ENCODE measurements at regions not wholly inside any gene's neighbourhood (a gene's known extent, or its start where the extent isn't known, plus 50 kb on each side); places are given as distances from the start of the nearest gene placed in this dataset.

DNA sequence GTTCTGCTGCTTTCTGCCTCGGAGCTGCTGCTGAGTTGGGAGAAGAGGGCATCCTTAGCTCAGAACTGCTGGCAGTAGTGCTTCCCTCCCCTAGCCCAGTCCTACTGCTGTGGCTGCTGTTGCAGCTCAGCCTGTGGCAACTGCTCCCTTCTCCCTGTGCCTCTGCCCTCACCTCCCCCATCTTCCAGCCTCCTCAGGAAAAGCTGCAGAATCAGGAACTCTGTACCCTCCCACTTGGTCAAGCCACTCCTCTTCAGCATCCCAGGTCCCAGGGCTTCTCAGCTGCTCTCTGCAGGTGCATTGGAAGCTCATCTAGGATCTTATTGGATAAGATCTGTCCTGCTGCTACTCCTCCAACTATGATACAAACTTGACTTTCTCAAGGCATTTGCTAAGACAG, 316.7 kb downstream of the BRINP2 start:
- Histone ChIP-seq H3K4me1 (replicated peaks) (no peaks in the 10 kb centered on the region), H3K27me3 (replicated peaks; ENCODE audit: insufficient read depth) (no peaks in the 10 kb centered on the region), H3K27ac (no peak overlapping the region), H3K36me3 (no peaks in the 10 kb centered on the region), H3K4me3 (no peak overlapping the region), H3K9me3 (no peaks in the 10 kb centered on the region)
- TF ChIP-seq POLR2AphosphoS5 (IDR thresholded peaks at IDR 0.05): no peak
- TF ChIP-seq, protein P1, sequence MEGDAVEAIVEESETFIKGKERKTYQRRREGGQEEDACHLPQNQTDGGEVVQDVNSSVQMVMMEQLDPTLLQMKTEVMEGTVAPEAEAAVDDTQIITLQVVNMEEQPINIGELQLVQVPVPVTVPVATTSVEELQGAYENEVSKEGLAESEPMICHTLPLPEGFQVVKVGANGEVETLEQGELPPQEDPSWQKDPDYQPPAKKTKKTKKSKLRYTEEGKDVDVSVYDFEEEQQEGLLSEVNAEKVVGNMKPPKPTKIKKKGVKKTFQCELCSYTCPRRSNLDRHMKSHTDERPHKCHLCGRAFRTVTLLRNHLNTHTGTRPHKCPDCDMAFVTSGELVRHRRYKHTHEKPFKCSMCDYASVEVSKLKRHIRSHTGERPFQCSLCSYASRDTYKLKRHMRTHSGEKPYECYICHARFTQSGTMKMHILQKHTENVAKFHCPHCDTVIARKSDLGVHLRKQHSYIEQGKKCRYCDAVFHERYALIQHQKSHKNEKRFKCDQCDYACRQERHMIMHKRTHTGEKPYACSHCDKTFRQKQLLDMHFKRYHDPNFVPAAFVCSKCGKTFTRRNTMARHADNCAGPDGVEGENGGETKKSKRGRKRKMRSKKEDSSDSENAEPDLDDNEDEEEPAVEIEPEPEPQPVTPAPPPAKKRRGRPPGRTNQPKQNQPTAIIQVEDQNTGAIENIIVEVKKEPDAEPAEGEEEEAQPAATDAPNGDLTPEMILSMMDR (IDR thresholded peaks at IDR 0.05): no peak
- no peak for TF ChIP-seq POLR2A (IDR thresholded peaks at IDR 0.05)
- DNase-seq (ENCODE audit: low spot score): no peak
- 100% methylated on average over 1 of the region's 1 CpG for WGBS
- intact Hi-C loops (cut with DNase I): no loop called here

DNA sequence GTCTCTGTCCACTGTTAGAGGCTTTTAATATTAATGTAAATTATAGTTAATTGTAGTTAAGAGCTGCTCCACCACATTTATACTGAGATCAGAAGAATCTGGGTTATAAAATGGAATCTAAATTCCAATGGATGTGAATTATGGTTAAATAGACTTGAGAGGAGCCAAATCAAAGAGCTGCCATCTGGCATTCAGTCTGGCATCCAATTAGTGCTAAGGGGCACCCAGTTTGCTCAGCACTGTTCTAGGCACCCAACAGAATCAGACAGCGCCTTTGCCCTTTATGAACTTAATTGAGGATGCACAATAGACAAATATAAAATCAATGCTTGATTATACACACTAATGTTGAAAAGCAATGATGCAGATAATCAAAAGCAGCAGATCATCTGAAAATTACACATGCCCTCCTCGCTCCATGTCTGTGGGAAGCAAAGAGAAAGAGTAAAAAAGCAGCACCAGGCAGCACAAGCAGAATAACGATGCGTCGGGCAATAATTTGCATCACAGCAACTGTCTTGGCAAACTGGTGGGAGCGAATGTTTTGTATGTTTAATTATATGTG, 310.1 kb downstream of the BRINP2 start:
- H3K4me1 ChIP-seq (replicated peaks): no peaks in the 10 kb centered on the region
- H3K27ac ChIP-seq: no peak overlapping the region
- DNase-seq (ENCODE audit: low spot score): no peak
- no peak overlapping the region for H3K4me3 ChIP-seq
- 93% methylated on average over 6 of the region's 6 CpGs for WGBS
- H3K36me3 ChIP-seq: no peaks in the 10 kb centered on the region
- H3K9me3 ChIP-seq: no peaks in the 10 kb centered on the region
- H3K27me3 ChIP-seq (replicated peaks; ENCODE audit: insufficient read depth): no peaks in the 10 kb centered on the region
- intact Hi-C loops (cut with DNase I): no loop called here
- TF ChIP-seq, protein P1 (IDR thresholded peaks at IDR 0.05): no peak
- TF ChIP-seq POLR2AphosphoS5 (IDR thresholded peaks at IDR 0.05) (no peak), POLR2A (IDR thresholded peaks at IDR 0.05) (no peak)

DNA sequence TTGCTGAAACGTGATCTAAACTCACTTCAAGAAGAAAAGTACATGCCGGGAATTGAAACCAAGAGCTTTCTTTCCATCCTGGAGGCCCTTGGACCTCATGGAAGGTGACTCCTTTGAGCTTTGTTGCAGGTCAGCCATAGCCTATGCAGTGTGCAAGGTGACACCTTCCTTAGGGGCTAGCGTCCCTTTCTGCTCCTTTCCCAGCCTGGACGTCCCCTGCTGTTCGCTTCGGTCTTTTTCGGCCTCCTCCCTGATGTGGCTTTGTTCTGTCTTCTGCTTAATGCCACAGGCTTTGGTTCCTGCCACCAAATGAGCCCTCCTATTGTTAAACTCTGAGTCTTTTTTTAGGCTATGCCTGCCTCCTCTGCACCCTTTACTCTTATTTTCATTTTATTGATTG, 308.8 kb downstream of the BRINP2 start:
- intact Hi-C loops (cut with DNase I): no loop called here
- no peaks in the 10 kb centered on the region for H3K36me3 ChIP-seq
- 78% methylated on average over 7 of the region's 7 CpGs for WGBS
- no peaks in the 10 kb centered on the region for H3K9me3 ChIP-seq
- TF ChIP-seq, protein P1 (IDR thresholded peaks at IDR 0.05): no peak
- TF ChIP-seq POLR2A (IDR thresholded peaks at IDR 0.05) (no peak), POLR2AphosphoS5 (IDR thresholded peaks at IDR 0.05) (no peak)
- no peak overlapping the region for H3K4me3 ChIP-seq
- H3K4me1 ChIP-seq (replicated peaks): no peaks in the 10 kb centered on the region
- H3K27me3 ChIP-seq (replicated peaks; ENCODE audit: insufficient read depth): no peaks in the 10 kb centered on the region
- DNase-seq (ENCODE audit: low spot score): no peak
- H3K27ac ChIP-seq: no peak overlapping the region

DNA sequence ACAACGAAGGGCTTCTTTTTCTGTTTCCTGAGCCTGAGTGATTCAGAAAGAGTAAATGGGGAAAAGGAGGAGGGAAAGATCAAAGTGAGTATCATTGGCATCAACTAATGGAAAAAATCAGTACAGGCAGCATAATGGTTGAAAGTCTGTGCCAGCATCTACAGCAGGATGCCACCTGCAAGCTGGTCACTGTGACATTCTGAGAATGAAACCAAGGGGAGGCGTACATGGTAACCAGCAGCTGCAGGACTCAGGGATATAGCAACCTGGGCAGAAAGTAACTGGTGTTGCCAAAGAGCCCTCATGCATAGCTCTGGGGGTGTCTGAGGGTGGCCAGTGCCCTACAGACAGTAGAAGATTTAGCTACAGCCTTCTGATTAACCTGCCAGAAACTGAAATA, 305.9 kb downstream of the BRINP2 start:
- WGBS: 69% methylated on average over 2 of the region's 2 CpGs
- Histone ChIP-seq H3K27me3 (replicated peaks; ENCODE audit: insufficient read depth) (no peaks in the 10 kb centered on the region), H3K4me3 (no peak overlapping the region), H3K9me3 (no peaks in the 10 kb centered on the region), H3K4me1 (replicated peaks) (no peaks in the 10 kb centered on the region), H3K36me3 (no peaks in the 10 kb centered on the region), H3K27ac (no peak overlapping the region)
- DNase-seq (ENCODE audit: low spot score): no peak
- intact Hi-C loops (cut with DNase I): no loop called here
- TF ChIP-seq POLR2AphosphoS5 (IDR thresholded peaks at IDR 0.05) (no peak), POLR2A (IDR thresholded peaks at IDR 0.05) (no peak)
- TF ChIP-seq, protein P1 (IDR thresholded peaks at IDR 0.05): no peak

- no peak for DNase-seq (ENCODE audit: low spot score)
- TF ChIP-seq, protein P1 (IDR thresholded peaks at IDR 0.05): no peak
- TF ChIP-seq POLR2AphosphoS5 (IDR thresholded peaks at IDR 0.05): no peak
- no peak for TF ChIP-seq POLR2A (IDR thresholded peaks at IDR 0.05)
- no peak overlapping the region for H3K27ac ChIP-seq
- intact Hi-C loops (cut with DNase I): no loop called here
- H3K4me1 ChIP-seq (replicated peaks): no peaks in the 10 kb centered on the region
- no peaks in the 10 kb centered on the region for H3K27me3 ChIP-seq (replicated peaks; ENCODE audit: insufficient read depth)
- H3K36me3 ChIP-seq: no peaks in the 10 kb centered on the region
- no peaks in the 10 kb centered on the region for H3K9me3 ChIP-seq
- H3K4me3 ChIP-seq: no peak overlapping the region
- WGBS: 73% methylated on average over 1 of the region's 1 CpG
These were observed 301.8 kb downstream of the BRINP2 start for GRCh38 chr1:177472567-177472966.
